ENCODE measurements at regions not wholly inside any gene's neighbourhood (a gene's known extent, or its start where the extent isn't known, plus 50 kb on each side); places are given as distances from the start of the nearest gene placed in this dataset.

DNA sequence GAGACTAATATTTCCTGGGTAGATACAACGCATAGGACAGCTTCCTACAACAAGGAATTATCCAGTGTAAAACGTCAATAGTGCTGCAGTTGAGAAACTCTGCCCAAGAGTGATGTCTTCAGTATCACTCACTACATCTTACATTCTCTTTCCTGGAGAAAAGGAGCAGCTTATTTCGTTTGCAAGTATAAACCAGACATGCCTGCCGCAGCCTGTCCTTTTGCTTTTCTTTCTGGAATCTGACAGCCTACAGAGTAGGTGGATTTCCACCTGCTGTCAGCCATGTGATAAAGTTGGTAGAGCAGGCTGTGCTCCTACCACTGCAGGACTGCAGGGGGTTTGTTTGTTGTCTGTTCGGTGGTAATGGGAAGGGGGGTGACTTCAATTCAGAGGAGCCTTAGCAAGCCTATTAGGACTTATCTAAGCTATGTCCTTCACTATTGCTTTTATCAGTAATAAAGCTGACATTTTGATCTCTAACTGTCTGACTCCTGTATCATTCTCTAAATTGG, 439.1 kb downstream of the GRB14 start:
- 38% methylated on average over 5 of the region's 5 CpGs for WGBS
- no peak overlapping the region for H3K4me3 ChIP-seq

DNA sequence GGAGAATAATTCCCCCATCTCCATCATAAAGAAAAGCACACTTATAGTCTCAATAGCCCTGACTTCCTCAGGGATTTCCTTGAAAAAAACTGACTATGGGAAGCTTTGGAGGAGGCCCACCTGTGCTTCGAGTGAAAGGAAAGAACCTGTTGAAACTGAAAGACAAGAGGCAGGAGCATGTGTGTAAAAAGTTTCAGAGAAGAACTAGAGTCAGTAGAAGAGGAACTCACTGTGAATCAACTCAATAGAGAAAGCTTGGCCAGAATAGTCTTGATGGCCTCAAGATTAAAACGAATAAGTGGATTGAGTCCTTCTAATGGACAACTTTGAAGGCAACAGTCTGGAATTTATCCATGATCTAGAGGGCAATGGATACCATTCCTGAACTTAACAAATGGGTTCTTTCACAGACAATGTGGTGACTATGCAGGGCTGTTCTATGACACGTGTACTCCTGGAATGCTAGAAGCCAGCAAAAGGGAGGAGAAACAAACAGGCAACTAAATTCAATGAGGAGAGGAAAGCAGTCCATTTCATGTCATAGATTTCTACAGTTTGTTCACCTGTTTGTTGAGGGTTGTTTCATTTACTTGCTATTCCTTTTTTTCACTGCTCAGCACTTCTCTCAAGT, 442.3 kb downstream of the GRB14 start:
- no peak for DNase-seq (ENCODE audit: low spot score in 2 of 2)
- no peak overlapping the region for H3K4me3 ChIP-seq
- H3K4me1 ChIP-seq = no peaks in the 10 kb centered on the region
- 68% methylated on average over 3 of the region's 3 CpGs for WGBS
- TF ChIP-seq POLR2A (IDR thresholded peaks at IDR 0.05) (no peak), EP300 (IDR thresholded peaks at IDR 0.05) (no peak), POLR2AphosphoS5 (IDR thresholded peaks at IDR 0.05) (no peak)
- TF ChIP-seq, protein P1, sequence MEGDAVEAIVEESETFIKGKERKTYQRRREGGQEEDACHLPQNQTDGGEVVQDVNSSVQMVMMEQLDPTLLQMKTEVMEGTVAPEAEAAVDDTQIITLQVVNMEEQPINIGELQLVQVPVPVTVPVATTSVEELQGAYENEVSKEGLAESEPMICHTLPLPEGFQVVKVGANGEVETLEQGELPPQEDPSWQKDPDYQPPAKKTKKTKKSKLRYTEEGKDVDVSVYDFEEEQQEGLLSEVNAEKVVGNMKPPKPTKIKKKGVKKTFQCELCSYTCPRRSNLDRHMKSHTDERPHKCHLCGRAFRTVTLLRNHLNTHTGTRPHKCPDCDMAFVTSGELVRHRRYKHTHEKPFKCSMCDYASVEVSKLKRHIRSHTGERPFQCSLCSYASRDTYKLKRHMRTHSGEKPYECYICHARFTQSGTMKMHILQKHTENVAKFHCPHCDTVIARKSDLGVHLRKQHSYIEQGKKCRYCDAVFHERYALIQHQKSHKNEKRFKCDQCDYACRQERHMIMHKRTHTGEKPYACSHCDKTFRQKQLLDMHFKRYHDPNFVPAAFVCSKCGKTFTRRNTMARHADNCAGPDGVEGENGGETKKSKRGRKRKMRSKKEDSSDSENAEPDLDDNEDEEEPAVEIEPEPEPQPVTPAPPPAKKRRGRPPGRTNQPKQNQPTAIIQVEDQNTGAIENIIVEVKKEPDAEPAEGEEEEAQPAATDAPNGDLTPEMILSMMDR (IDR thresholded peaks at IDR 0.05) = no peak
- H3K27me3 ChIP-seq = no peaks in the 10 kb centered on the region
- no peak overlapping the region for H3K27ac ChIP-seq
- no peaks in the 10 kb centered on the region for H3K36me3 ChIP-seq
- H3K9me3 ChIP-seq = peaks cover 12% of the 10 kb centered on the region

More for the DNA sequence above, 439.1 kb downstream of the GRB14 start:
- Histone ChIP-seq H3K27me3 (no peaks in the 10 kb centered on the region), H3K9me3 (no peaks in the 10 kb centered on the region), H3K4me1 (no peaks in the 10 kb centered on the region), H3K36me3 (no peaks in the 10 kb centered on the region), H3K27ac (no peak overlapping the region)
- TF ChIP-seq EP300 (IDR thresholded peaks at IDR 0.05) (no peak), POLR2AphosphoS5 (IDR thresholded peaks at IDR 0.05) (no peak), POLR2A (IDR thresholded peaks at IDR 0.05) (no peak)
- TF ChIP-seq, protein P1 (IDR thresholded peaks at IDR 0.05) = no peak
- no peak for DNase-seq (ENCODE audit: low spot score in 2 of 2)

DNA sequence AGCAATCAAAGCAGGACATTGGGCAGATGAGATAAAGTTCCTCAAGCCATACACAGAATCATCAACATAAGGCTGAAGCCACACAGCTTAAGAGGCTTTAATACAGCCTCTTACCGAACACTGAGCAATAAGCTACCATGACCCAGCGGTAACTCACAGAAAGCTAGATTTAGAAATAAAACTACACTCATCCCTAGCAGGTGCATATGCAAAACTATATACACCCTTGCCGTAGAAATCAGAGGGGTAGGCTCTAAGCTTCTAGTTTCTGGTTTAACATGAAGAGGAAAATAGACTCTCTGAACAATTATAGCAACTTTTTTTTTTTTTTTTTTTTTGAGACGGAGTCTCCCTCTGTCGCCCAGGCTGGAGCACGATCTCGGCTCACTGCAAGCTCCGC, 428.8 kb upstream of the FIGN start:
- H3K27me3 ChIP-seq = no peaks in the 10 kb centered on the region
- DNase-seq (ENCODE audit: low spot score in 2 of 2) = no peak
- 95% methylated on average over 8 of the region's 8 CpGs for WGBS
- no peaks in the 10 kb centered on the region for H3K36me3 ChIP-seq
- TF ChIP-seq, protein P1 (IDR thresholded peaks at IDR 0.05) = no peak
- TF ChIP-seq POLR2A (IDR thresholded peaks at IDR 0.05) (no peak), EP300 (IDR thresholded peaks at IDR 0.05) (no peak), POLR2AphosphoS5 (IDR thresholded peaks at IDR 0.05) (no peak)
- H3K4me1 ChIP-seq = no peaks in the 10 kb centered on the region
- no peaks in the 10 kb centered on the region for H3K9me3 ChIP-seq
- H3K27ac ChIP-seq = no peak overlapping the region
- no peak overlapping the region for H3K4me3 ChIP-seq

DNA sequence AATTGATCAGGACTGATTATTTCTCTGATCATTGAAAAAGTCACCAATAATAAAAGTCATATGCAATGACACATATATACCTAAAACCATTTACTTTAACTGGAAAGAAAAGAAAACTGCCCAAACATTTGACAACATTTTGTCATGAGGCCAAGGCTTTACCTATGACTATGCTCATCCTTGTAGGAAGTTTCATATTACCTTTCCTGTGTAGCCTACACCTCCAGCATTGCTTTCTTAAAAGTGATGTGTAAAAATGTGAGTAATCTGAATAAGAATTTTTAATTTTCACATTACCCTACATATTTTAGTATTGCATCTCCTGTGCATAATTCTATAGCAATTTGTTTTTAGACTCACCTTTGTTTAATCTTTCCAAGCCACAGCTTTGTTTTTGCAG, 419.8 kb upstream of the FIGN start:
- H3K4me1 ChIP-seq = no peaks in the 10 kb centered on the region
- no peaks in the 10 kb centered on the region for H3K27me3 ChIP-seq
- H3K36me3 ChIP-seq = no peaks in the 10 kb centered on the region

DNA sequence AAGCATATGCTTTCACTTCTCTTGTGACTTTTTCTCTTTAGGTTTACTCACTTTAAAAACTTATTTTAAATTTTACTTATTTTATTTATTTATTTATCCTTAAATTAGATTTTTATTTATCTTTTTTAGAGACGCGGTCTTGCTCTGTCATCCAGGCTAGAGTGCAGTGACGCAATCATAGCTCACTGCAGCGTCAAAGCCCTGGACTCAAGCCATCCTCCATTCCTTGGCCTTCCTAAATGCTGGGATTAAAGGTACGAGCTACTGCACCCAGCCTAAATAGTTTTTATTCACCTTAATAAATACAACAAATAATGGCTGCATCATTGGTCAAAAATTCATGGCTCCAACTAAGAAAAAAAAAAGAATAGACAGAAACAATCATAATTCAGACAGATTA, 415.7 kb upstream of the FIGN start:
- Histone ChIP-seq H3K27ac (no peak overlapping the region), H3K4me3 (no peak overlapping the region), H3K9me3 (no peaks in the 10 kb centered on the region), H3K36me3 (no peaks in the 10 kb centered on the region), H3K4me1 (no peaks in the 10 kb centered on the region), H3K27me3 (no peaks in the 10 kb centered on the region)
- TF ChIP-seq POLR2A (IDR thresholded peaks at IDR 0.05) (no peak), EP300 (IDR thresholded peaks at IDR 0.05) (no peak), POLR2AphosphoS5 (IDR thresholded peaks at IDR 0.05) (no peak)
- TF ChIP-seq, protein P1 (IDR thresholded peaks at IDR 0.05) = no peak
- no peak for DNase-seq (ENCODE audit: low spot score in 2 of 2)
- WGBS = 62% methylated on average over 5 of the region's 5 CpGs

More for the DNA sequence above, 419.8 kb upstream of the FIGN start:
- TF ChIP-seq POLR2AphosphoS5 (IDR thresholded peaks at IDR 0.05) = no peak
- TF ChIP-seq POLR2A (IDR thresholded peaks at IDR 0.05) = no peak
- TF ChIP-seq, protein P1 (IDR thresholded peaks at IDR 0.05) = no peak
- no peak for TF ChIP-seq EP300 (IDR thresholded peaks at IDR 0.05)
- no peak for DNase-seq (ENCODE audit: low spot score in 2 of 2)
- no peak overlapping the region for H3K4me3 ChIP-seq
- H3K9me3 ChIP-seq = no peaks in the 10 kb centered on the region
- H3K27ac ChIP-seq = no peak overlapping the region

Measured in suprapubic skin (tissue), 4 donors.